Loucy (cell line): ENCODE measurements at regions not wholly inside any gene's neighbourhood (a gene's known extent, or its start where the extent isn't known, plus 50 kb on each side); places are given as distances from the start of the nearest gene placed in this dataset.

ENCODE experiments used
- H2AFZ ChIP-seq: fragments of 200-600 bp; sonication (generic); 2 replicates; pipeline ENCODE4 v1.6.0; 2016; ENCODE audit warnings: antibody characterized with exemption, mild to moderate bottlenecking, low read length, moderate library complexity
- H3F3A ChIP-seq: fragments of 200-600 bp; 2 replicates; pipeline ENCODE4 v1.6.0; 2016; ENCODE audit warnings: antibody characterized with exemption, low read depth, mild to moderate bottlenecking
- H3K27me3 ChIP-seq: fragments of 200-600 bp; sonication (generic); 2 replicates; pipeline ENCODE4 v1.6.1; 2014; ENCODE audit warnings: low read length, mild to moderate bottlenecking; ENCODE audit not compliant: insufficient read depth, poor library complexity, severe bottlenecking
- H3K36me3 ChIP-seq: fragments of 200-600 bp; sonication (generic); 2 replicates; pipeline ENCODE4 v1.6.1; 2016; ENCODE audit warnings: low read length; ENCODE audit not compliant: insufficient read depth
- H3K4me1 ChIP-seq: fragments of 200-600 bp; sonication (generic); 2 replicates; pipeline ENCODE4 v1.5.1; 2014; ENCODE audit warnings: low read length, mild to moderate bottlenecking; ENCODE audit not compliant: insufficient read depth, poor library complexity, severe bottlenecking
- H3K4me2 ChIP-seq: fragments of 200-600 bp; sonication (generic); 2 replicates; pipeline ENCODE4 v1.6.0; 2014; ENCODE audit warnings: antibody characterized with exemption, low read length, low read depth, mild to moderate bottlenecking; ENCODE audit not compliant: poor library complexity, severe bottlenecking
- H3K4me3 ChIP-seq: fragments of 200-600 bp; sonication (generic); 2 replicates; pipeline ENCODE4 v1.5.1; 2014; ENCODE audit warnings: low read length, mild to moderate bottlenecking, mixed read lengths; ENCODE audit not compliant: poor library complexity, severe bottlenecking
- H3K79me2 ChIP-seq: fragments of 200-600 bp; sonication (generic); 2 replicates; pipeline ENCODE4 v1.6.1; 2014; ENCODE audit warnings: low read length; ENCODE audit not compliant: insufficient read depth
- H3K9ac ChIP-seq: fragments of 200-600 bp; sonication (generic); 2 replicates; pipeline ENCODE4 v1.6.0; 2014; ENCODE audit warnings: mild to moderate bottlenecking, low read depth, low read length, moderate library complexity; ENCODE audit not compliant: poor library complexity, severe bottlenecking
- H3K9me2 ChIP-seq: fragments of 200-600 bp; sonication (generic); replicated peaks from 2 replicates; pipeline ENCODE4 v1.6.1; 2016; ENCODE audit warnings: low read depth, low read length, mixed read lengths
- H3K9me3 ChIP-seq: fragments of 200-600 bp; sonication (generic); 2 replicates; pipeline ENCODE4 v1.6.1; 2014; ENCODE audit warnings: mild to moderate bottlenecking, antibody characterized with exemption, low read length, low read depth; ENCODE audit not compliant: insufficient read depth
- H4K20me1 ChIP-seq: fragments of 200-600 bp; sonication (generic); 2 replicates; pipeline ENCODE4 v1.6.0; 2014; ENCODE audit warnings: antibody characterized with exemption, low read length, mild to moderate bottlenecking; ENCODE audit not compliant: insufficient read depth, poor library complexity, severe bottlenecking
- CTCF ChIP-seq: fragments of 200-600 bp; sonication (generic); conservative IDR thresholded peaks from 2 replicates; pipeline ENCODE4 v1.5.1; 2014; ENCODE audit warnings: mild to moderate bottlenecking, antibody characterized with exemption, low read length
- EZH2phosphoT487 ChIP-seq: fragments of 200-600 bp; IDR thresholded peaks from 2 replicates; pipeline ENCODE4 v1.6.1; 2018; ENCODE audit warnings: antibody characterized with exemption, mild to moderate bottlenecking, moderate library complexity, borderline replicate concordance

GRCh38 chr5:67526793-67527192, 330.2 kb upstream of the CD180 start:
- Histone ChIP-seq H3K9me2 (no peaks in the 10 kb centered on the region), H3K36me3 (no peaks in the 10 kb centered on the region), H3K9ac (no peak overlapping the region), H2AFZ (no peak overlapping the region), H3K4me1 (no peaks in the 10 kb centered on the region), H4K20me1 (no peaks in the 10 kb centered on the region), H3K79me2 (no peaks in the 10 kb centered on the region), H3K4me2 (no peak overlapping the region), H3K9me3 (peaks cover 14% of the 10 kb centered on the region), H3K4me3 (no peak overlapping the region), H3K27me3 (no peaks in the 10 kb centered on the region), H3F3A (no peaks in the 10 kb centered on the region)
- TF ChIP-seq CTCF, result no peak
- TF ChIP-seq EZH2phosphoT487, result no peak

- H3K9me3 ChIP-seq, result 0 out of 2 replicates have a peak, but pooled peaks cover under 1% of the 10 kb centered on the region
- H3K4me1 ChIP-seq, result peaks cover 9% of the 10 kb centered on the region
- TF ChIP-seq CTCF (no peak), EZH2phosphoT487 (no peak)
- no peak overlapping the region for H3K4me3 ChIP-seq
- H3K9ac ChIP-seq, result no peak overlapping the region
- no peaks in the 10 kb centered on the region for H4K20me1 ChIP-seq
- no peak overlapping the region for H3K4me2 ChIP-seq
- H3K27me3 ChIP-seq, result no peaks in the 10 kb centered on the region
- no peaks in the 10 kb centered on the region for H3F3A ChIP-seq
- no peaks in the 10 kb centered on the region for H3K9me2 ChIP-seq
- no peak overlapping the region for H2AFZ ChIP-seq
- H3K79me2 ChIP-seq, result no peaks in the 10 kb centered on the region
- no peaks in the 10 kb centered on the region for H3K36me3 ChIP-seq
Measured at GRCh38 chr5:67520161-67520908, 323.7 kb upstream of the CD180 start.

- no peak overlapping the region for H3K9ac ChIP-seq
- H3K79me2 ChIP-seq, result no peaks in the 10 kb centered on the region
- H3K9me2 ChIP-seq, result no peaks in the 10 kb centered on the region
- H3K4me2 ChIP-seq, result no peak overlapping the region
- H4K20me1 ChIP-seq, result no peaks in the 10 kb centered on the region
- H2AFZ ChIP-seq, result no peak overlapping the region
- no peaks in the 10 kb centered on the region for H3K36me3 ChIP-seq
- H3K9me3 ChIP-seq, result no peaks in the 10 kb centered on the region
- no peaks in the 10 kb centered on the region for H3F3A ChIP-seq
- no peak for TF ChIP-seq EZH2phosphoT487
- H3K4me3 ChIP-seq, result no peak overlapping the region
- no peaks in the 10 kb centered on the region for H3K27me3 ChIP-seq
- peaks cover 29% of the 10 kb centered on the region for H3K4me1 ChIP-seq
Measured at GRCh38 chr5:67518227-67518626, 321.6 kb upstream of the CD180 start.
